WTC11 (cell line): ENCODE measurements at regions not wholly inside any gene's neighbourhood (a gene's known extent, or its start where the extent isn't known, plus 50 kb on each side); places are given as distances from the start of the nearest gene placed in this dataset.

Experiments
- CTCF ChIP-seq: fragments of 200-600 bp; IDR thresholded peaks from 2 replicates; pipeline ENCODE4 v1.8.0; 2022; ENCODE audit warnings: antibody characterized with exemption
- MAX ChIP-seq: sonication (generic); formaldehyde crosslinking; IDR thresholded peaks from 2 replicates; pipeline ENCODE4 v1.8.0; 2022; ENCODE audit warnings: mild to moderate bottlenecking, missing genetic modification reagents
- NFE2L1 ChIP-seq: sonication (generic); formaldehyde crosslinking; IDR thresholded peaks from 2 replicates; pipeline ENCODE4 v1.8.1; 2023; ENCODE audit warnings: missing genetic modification reagents
- NFYB ChIP-seq: sonication (generic); formaldehyde crosslinking; conservative IDR thresholded peaks from 2 replicates; pipeline ENCODE4 v1.8.0; 2022; ENCODE audit warnings: low read depth, missing genetic modification reagents
- TEAD4 ChIP-seq: sonication (generic); formaldehyde crosslinking; IDR thresholded peaks from 2 replicates; pipeline ENCODE4 v1.8.0; 2022; ENCODE audit warnings: mild to moderate bottlenecking, missing genetic modification reagents
- USF1 ChIP-seq: sonication (generic); formaldehyde crosslinking; IDR thresholded peaks from 2 replicates; pipeline ENCODE4 v1.8.0; 2022; ENCODE audit warnings: mild to moderate bottlenecking, missing genetic modification reagents
- ZNF263 ChIP-seq: sonication (generic); formaldehyde crosslinking; IDR thresholded peaks from 2 replicates; pipeline ENCODE4 v1.8.1; 2022; ENCODE audit warnings: low read depth, mild to moderate bottlenecking, moderate library complexity, missing genetic modification reagents

GRCh38 chr5:141756196-141756595 is 74.2 kb upstream of the ARAP3 start:
- TF ChIP-seq NFYB (CRISPR knock-in tag) (no peak), TEAD4 (CRISPR knock-in tag) (no peak), NFE2L1 (CRISPR knock-in tag) (no peak), USF1 (CRISPR knock-in tag) (no peak), MAX (CRISPR knock-in tag) (no peak), CTCF (no peak), ZNF263 (CRISPR knock-in tag) (no peak)
